ENCODE measurements at regions not wholly inside any gene's neighbourhood (a gene's known extent, or its start where the extent isn't known, plus 50 kb on each side); places are given as distances from the start of the nearest gene placed in this dataset.

DNA sequence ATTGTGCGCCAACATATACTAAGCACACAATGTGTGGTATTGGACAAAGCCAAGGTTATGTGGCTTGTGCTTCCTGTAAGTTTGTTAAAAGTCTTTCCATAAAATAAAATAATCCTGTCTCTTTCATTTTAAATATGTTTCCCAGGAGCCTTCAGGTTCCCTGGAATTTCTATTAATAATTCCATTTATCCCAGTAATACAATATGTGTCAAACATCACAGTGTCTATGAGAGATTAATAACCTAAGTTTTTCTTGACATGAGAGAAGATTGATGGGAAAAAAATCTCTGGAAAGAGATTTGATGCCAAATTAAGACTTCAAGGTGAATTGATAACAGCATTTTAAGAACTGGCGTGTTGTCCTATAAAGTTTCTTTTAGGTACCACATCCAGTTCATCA, 507.0 kb downstream of the TTLL7 start:
- TF ChIP-seq, protein P1, sequence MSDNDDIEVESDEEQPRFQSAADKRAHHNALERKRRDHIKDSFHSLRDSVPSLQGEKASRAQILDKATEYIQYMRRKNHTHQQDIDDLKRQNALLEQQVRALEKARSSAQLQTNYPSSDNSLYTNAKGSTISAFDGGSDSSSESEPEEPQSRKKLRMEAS (IDR thresholded peaks at IDR 0.05), result no peak
- no peak for TF ChIP-seq EGR1 (IDR thresholded peaks at IDR 0.05)
- no peak for TF ChIP-seq YY1 (IDR thresholded peaks at IDR 0.05; ENCODE audit: low read depth)
- TF ChIP-seq, protein P2, sequence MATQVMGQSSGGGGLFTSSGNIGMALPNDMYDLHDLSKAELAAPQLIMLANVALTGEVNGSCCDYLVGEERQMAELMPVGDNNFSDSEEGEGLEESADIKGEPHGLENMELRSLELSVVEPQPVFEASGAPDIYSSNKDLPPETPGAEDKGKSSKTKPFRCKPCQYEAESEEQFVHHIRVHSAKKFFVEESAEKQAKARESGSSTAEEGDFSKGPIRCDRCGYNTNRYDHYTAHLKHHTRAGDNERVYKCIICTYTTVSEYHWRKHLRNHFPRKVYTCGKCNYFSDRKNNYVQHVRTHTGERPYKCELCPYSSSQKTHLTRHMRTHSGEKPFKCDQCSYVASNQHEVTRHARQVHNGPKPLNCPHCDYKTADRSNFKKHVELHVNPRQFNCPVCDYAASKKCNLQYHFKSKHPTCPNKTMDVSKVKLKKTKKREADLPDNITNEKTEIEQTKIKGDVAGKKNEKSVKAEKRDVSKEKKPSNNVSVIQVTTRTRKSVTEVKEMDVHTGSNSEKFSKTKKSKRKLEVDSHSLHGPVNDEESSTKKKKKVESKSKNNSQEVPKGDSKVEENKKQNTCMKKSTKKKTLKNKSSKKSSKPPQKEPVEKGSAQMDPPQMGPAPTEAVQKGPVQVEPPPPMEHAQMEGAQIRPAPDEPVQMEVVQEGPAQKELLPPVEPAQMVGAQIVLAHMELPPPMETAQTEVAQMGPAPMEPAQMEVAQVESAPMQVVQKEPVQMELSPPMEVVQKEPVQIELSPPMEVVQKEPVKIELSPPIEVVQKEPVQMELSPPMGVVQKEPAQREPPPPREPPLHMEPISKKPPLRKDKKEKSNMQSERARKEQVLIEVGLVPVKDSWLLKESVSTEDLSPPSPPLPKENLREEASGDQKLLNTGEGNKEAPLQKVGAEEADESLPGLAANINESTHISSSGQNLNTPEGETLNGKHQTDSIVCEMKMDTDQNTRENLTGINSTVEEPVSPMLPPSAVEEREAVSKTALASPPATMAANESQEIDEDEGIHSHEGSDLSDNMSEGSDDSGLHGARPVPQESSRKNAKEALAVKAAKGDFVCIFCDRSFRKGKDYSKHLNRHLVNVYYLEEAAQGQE (IDR thresholded peaks at IDR 0.05; ENCODE audit: low read depth), result no peak
- no peak for TF ChIP-seq TCF12 (IDR thresholded peaks at IDR 0.05; ENCODE audit: low read depth)

DNA sequence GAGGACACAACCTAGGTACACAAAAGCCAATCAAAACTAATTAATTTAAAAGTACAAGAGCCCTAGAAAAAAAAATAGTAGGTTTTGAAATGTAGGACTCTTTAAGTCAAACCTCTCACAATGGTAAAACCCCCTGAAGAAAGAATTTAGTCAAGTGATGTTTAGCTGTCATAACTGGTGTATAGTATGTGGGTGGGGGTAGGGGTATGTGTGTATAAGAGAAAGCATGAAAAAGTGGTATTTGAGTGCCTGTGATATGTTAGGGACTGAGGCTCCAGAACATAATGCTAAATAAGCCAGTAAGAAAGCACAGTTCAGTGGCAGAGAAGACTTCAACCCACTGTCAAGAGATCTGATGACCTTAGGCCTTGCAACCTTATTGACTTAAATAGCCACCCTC, 507.9 kb downstream of the TTLL7 start:
- TF ChIP-seq, protein P2 (IDR thresholded peaks at IDR 0.05; ENCODE audit: low read depth), result no peak
- no peak for TF ChIP-seq TEAD4 (IDR thresholded peaks at IDR 0.05)
- TF ChIP-seq FOXM1 (IDR thresholded peaks at IDR 0.05; ENCODE audit: borderline replicate concordance, low read depth), result no peak
- TF ChIP-seq, protein P1 (IDR thresholded peaks at IDR 0.05), result no peak
- no peak for TF ChIP-seq NFIC (IDR thresholded peaks at IDR 0.05)
- no peak for TF ChIP-seq EP300 (IDR thresholded peaks at IDR 0.05; ENCODE audit: borderline replicate concordance)
- no peak for TF ChIP-seq TCF12 (IDR thresholded peaks at IDR 0.05; ENCODE audit: low read depth)
- no peak for TF ChIP-seq RAD21 (IDR thresholded peaks at IDR 0.05; ENCODE audit: low read depth)
- no peak for TF ChIP-seq TAF1 (IDR thresholded peaks at IDR 0.05; ENCODE audit: low read depth)
- TF ChIP-seq YY1 (IDR thresholded peaks at IDR 0.05; ENCODE audit: low read depth), result no peak
- TF ChIP-seq CREB1 (IDR thresholded peaks at IDR 0.05; ENCODE audit: low read depth), result no peak
- no peak for TF ChIP-seq CEBPB (IDR thresholded peaks at IDR 0.05)
- no peak for TF ChIP-seq USF1 (IDR thresholded peaks at IDR 0.05)

DNA sequence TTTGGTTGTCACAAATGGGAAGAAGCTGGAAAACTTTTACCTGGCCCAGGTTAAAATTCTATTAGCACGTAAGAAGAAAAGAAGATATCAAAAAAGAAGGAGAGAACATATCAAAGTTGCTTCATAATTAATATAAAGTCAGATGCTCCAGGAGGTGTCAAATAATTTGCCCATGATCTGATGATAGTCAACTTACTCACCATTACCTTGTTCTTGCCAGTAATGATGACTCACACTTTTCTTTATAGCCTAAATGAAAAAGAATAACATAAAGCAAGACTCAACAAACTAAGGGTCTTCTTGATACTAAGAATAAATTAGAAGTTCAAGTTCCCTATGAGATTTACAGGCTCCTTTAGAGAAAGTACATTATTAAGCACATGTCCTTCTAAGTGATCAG, 580.4 kb downstream of the TTLL7 start:
- TF ChIP-seq CEBPB (IDR thresholded peaks at IDR 0.05) (no peak), CREB1 (IDR thresholded peaks at IDR 0.05; ENCODE audit: low read depth) (no peak), YY1 (IDR thresholded peaks at IDR 0.05; ENCODE audit: low read depth) (no peak), TCF12 (IDR thresholded peaks at IDR 0.05; ENCODE audit: low read depth) (no peak), FOXM1 (IDR thresholded peaks at IDR 0.05; ENCODE audit: borderline replicate concordance, low read depth) (no peak), NFIC (IDR thresholded peaks at IDR 0.05) (no peak), ZBTB7A (IDR thresholded peaks at IDR 0.05; ENCODE audit: low read depth) (no peak), TAF1 (IDR thresholded peaks at IDR 0.05; ENCODE audit: low read depth) (no peak)
- TF ChIP-seq, protein P1 (IDR thresholded peaks at IDR 0.05), result no peak

DNA sequence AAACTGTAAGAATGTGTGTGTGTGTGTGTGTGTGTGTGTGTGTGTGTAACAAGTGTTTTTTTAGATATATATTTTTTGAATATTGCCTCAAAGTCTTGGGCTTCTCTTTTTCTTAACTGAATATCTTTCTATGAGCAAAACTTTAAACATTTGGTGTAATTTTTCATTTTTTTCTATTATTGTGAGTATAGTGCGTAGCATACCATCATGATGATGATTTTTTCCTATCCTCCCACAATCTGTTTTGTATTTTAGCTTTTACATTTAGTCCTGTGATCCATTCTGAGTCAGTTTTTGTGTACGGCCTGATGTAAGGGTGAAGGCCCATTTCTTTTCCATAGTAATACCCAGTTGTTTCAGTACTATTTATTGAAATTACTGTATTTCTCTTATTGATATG, 680.6 kb downstream of the TTLL7 start:
- no peak for TF ChIP-seq NFIC (IDR thresholded peaks at IDR 0.05)
- no peak for TF ChIP-seq ZBTB7A (IDR thresholded peaks at IDR 0.05; ENCODE audit: low read depth)
- TF ChIP-seq RAD21 (IDR thresholded peaks at IDR 0.05; ENCODE audit: low read depth), result no peak
- no peak for TF ChIP-seq EP300 (IDR thresholded peaks at IDR 0.05; ENCODE audit: borderline replicate concordance)

GRCh38 chr1:83131692-83131955, 867.3 kb downstream of the TTLL7 start:
- TF ChIP-seq, protein P2 (IDR thresholded peaks at IDR 0.05; ENCODE audit: low read depth), result no peak
- no peak for TF ChIP-seq NFIC (IDR thresholded peaks at IDR 0.05)
- TF ChIP-seq EGR1 (IDR thresholded peaks at IDR 0.05), result no peak
- no peak for TF ChIP-seq TAF1 (IDR thresholded peaks at IDR 0.05; ENCODE audit: low read depth)
- TF ChIP-seq FOXM1 (IDR thresholded peaks at IDR 0.05; ENCODE audit: borderline replicate concordance, low read depth), result no peak
- TF ChIP-seq CEBPB (IDR thresholded peaks at IDR 0.05), result no peak
- no peak for TF ChIP-seq USF1 (IDR thresholded peaks at IDR 0.05)
- TF ChIP-seq TEAD4 (IDR thresholded peaks at IDR 0.05), result no peak
- no peak for TF ChIP-seq RAD21 (IDR thresholded peaks at IDR 0.05; ENCODE audit: low read depth)
- TF ChIP-seq YY1 (IDR thresholded peaks at IDR 0.05; ENCODE audit: low read depth), result no peak
- TF ChIP-seq CREB1 (IDR thresholded peaks at IDR 0.05; ENCODE audit: low read depth), result no peak
- TF ChIP-seq TCF12 (IDR thresholded peaks at IDR 0.05; ENCODE audit: low read depth), result no peak
- TF ChIP-seq EP300 (IDR thresholded peaks at IDR 0.05; ENCODE audit: borderline replicate concordance), result no peak
- TF ChIP-seq, protein P1 (IDR thresholded peaks at IDR 0.05), result no peak
- TF ChIP-seq ZBTB7A (IDR thresholded peaks at IDR 0.05; ENCODE audit: low read depth), result no peak

Data from Ishikawa (cell line).